HFF-Myc (cell line): ENCODE measurements at regions not wholly inside any gene's neighbourhood (a gene's known extent, or its start where the extent isn't known, plus 50 kb on each side); places are given as distances from the start of the nearest gene placed in this dataset.
A peak's percentile ranks its signal among the peaks of the same experiment; 100 is the strongest.

Experiments used
- DNase-seq: peaks from one replicate; pipeline ENCODE4 v3.0.0-alpha.2; 2011; ENCODE audit warnings: low read depth; ENCODE audit errors: extremely low read depth
- H3K4me3 ChIP-seq: replicated peaks from 2 replicates; pipeline ENCODE4 v1.5.1; 2011; ENCODE audit warnings: low read depth, mild to moderate bottlenecking, control low read depth, low read length
- TF ChIP-seq, protein P1 (sequence below): IDR thresholded peaks from 2 replicates; pipeline ENCODE4 v1.5.1; 2012; ENCODE audit warnings: mild to moderate bottlenecking, low read depth, low read length, control low read depth; ENCODE audit errors: missing control alignments

DNA sequence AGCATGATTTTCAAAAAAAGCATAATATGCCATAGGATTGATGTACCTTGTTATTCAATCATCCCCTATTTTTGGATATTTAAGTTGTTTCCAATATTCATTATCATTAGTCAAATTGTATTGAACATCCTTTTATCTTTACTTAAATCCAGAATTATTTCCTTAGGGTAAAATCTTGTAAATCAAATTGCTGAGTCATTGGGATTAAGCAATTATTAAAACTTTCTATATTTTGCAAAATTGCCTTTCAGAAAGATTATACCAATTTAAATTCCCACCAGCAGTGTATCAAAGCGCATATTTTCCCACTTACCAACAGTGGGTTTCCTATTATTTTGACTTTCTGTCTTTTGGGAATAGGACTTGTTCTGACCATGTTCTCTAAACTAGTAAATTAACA, 159.3 kb downstream of the SS18 start:
- TF ChIP-seq, protein P1, sequence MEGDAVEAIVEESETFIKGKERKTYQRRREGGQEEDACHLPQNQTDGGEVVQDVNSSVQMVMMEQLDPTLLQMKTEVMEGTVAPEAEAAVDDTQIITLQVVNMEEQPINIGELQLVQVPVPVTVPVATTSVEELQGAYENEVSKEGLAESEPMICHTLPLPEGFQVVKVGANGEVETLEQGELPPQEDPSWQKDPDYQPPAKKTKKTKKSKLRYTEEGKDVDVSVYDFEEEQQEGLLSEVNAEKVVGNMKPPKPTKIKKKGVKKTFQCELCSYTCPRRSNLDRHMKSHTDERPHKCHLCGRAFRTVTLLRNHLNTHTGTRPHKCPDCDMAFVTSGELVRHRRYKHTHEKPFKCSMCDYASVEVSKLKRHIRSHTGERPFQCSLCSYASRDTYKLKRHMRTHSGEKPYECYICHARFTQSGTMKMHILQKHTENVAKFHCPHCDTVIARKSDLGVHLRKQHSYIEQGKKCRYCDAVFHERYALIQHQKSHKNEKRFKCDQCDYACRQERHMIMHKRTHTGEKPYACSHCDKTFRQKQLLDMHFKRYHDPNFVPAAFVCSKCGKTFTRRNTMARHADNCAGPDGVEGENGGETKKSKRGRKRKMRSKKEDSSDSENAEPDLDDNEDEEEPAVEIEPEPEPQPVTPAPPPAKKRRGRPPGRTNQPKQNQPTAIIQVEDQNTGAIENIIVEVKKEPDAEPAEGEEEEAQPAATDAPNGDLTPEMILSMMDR: no peak
- no peak overlapping the region for H3K4me3 ChIP-seq
- DNase-seq: no peak

DNA sequence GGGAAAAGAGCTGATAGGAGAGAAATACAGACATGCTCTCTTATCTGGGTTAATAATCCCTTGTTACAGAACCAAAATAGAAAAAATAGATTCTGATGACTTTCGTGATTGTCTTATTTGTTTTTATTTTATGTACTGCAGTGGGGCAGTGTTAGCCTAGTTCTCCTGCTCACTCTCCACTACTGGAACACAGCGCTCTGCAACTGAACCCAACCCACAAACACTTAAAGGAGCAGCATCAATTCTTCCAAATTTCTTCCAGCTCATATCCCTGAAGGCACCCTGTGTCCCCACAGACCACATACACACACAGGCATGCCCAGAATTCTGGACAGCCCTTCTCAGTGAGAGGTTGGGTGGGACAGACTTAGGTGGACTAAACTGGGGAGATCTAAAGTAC, 160.6 kb downstream of the SS18 start:
- TF ChIP-seq, protein P1: no peak
- no peak for DNase-seq
- H3K4me3 ChIP-seq: no peak overlapping the region

DNA sequence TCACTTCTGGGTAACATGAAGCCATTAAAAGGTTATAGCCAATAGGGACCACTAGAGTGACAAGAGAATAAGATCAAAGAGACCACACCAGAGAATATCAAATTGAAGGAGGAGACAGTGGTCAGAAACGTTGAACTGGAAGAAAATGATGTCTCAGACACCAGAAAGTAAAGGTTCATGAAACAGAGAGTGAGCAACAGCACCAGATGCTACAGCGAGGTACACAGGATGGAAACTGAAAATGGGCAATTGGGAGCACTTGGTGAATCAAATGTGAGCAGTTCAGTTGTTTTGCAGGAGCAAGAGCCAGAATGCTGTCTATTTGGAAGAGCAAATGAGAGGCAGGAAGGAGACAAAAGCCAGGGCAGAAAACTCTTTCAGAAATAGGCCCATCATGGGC, 162.6 kb downstream of the SS18 start:
- no peak overlapping the region for H3K4me3 ChIP-seq
- DNase-seq: no peak
- TF ChIP-seq, protein P1: no peak

DNA sequence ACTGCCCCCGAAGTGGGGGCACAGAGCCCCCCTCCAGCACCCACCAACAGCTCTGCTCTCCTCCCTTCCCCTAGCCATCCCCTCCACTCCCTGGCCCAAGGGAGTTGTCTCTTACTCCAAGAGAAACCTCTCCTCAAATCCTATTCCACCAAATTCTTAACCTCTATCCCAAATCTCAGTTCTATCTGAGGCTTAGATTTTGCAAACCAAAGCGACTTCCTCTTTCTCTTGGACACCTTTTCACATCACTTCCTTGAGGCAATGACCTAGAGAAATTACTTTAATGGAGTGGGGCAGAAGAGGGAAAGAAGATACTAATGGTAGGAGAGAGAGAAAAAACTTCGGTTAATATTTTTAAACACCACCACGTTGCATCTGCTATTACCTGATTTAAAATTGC, 167.2 kb downstream of the SS18 start:
- H3K4me3 ChIP-seq: no peak overlapping the region
- no peak for DNase-seq
- TF ChIP-seq, protein P1: no peak

DNA sequence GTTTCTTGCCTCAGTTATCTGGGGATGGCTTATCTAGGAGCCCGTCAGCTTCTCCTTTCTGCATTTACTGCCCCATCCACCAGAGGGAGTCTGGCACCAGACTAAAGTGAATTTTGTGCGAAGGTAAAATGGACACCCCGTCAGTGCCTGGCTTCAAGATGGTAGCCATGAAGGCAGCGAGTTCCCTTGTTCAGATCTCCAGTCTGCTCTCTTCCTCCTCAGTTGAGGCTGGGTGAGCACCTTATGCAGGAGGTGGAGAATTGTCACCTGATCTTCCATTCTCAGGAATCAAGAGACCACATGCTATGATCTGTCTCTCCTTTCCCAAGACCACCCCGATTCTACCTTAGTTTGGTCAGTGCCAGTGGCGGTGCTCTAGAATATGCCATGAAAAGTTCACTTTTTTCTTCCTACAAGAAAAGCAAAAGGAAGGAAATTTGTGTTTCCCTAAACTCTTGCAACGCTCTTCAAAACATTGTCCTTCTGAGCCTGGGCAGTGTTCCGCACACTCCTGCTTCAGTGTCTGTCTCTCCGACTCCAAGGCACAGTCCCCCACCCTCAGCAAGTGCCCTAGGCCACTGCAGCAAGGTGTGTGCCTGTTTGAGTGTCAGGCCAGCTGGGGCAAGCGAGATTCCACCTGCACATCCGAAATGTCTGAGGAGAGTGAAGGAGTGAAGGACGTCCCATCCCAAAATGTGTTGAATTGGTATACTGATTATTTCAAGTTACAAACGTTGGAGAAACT, 168.6 kb downstream of the SS18 start:
- H3K4me3 ChIP-seq: no peak overlapping the region
- TF ChIP-seq, protein P1: peak; percentile 67
- DNase-seq: no peak

DNA sequence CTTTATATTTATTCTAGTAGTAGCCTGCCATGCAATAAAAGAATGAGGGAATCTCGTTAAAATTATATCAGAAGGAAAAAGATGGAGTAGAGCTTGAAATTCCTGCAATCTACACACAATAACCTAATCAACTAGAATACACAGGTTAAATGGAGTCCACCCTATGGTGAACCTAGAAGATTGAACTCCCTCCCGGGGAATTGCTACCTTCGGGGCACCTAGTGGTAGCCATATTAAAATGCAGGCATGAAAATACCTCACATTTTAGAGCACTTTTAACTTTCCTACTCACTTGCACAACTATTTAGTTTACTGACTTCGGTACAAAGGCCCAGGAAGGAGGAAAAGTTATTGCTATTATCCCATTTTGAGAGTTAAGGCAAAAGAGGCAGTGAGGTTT, 174.5 kb downstream of the SS18 start:
- no peak for DNase-seq
- H3K4me3 ChIP-seq: no peak overlapping the region
- TF ChIP-seq, protein P1: peak; percentile 16

DNA sequence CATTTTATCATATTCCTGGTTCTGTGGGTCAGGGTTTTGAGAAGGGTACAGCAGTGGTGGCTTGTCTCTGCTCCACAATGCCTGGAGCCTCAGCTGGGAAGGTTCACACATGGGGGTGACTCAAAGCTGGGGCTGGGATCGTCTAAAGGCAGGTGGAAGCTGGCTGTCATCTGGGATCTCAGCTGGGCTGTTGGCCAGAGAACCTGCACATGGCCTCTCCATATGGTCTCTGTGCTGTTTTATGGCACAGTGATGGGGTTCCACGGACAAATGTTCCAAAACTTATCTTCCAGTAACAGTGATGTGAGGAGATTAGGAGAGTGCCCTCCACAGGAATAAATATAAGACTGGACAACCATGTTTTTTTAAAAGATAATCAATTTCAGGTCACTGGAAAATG, 191.4 kb downstream of the SS18 start:
- no peak for DNase-seq
- TF ChIP-seq, protein P1: no peak
- no peak overlapping the region for H3K4me3 ChIP-seq
